T-helper 1 cell treated with Interleukin-12 subunit alpha and Interleukin-12 subunit beta and Interleukin-4 antibody, amounts not matched to agents 30 μg/mL and 1 μg/mL, for 36 hours (primary cell): ENCODE measurements at regions not wholly inside any gene's neighbourhood (a gene's known extent, or its start where the extent isn't known, plus 50 kb on each side); places are given as distances from the start of the nearest gene placed in this dataset.
A peak's percentile ranks its signal among the peaks of the same experiment; 100 is the strongest.

Experiments used
- H3K27ac Mint-ChIP-seq: one replicate; pipeline ENCODE4 v1.8.0; 2021; ENCODE audit warnings: mild to moderate bottlenecking, mixed read lengths
- H3K27me3 Mint-ChIP-seq: one replicate; pipeline ENCODE4 v1.8.0; 2021; ENCODE audit warnings: low read depth, mixed read lengths
- H3K36me3 Mint-ChIP-seq: one replicate; pipeline ENCODE4 v1.8.0; 2021; ENCODE audit warnings: low read depth, mixed read lengths
- H3K4me1 Mint-ChIP-seq: one replicate; pipeline ENCODE4 v1.8.0; 2021; ENCODE audit warnings: low read depth, mixed read lengths
- H3K4me3 Mint-ChIP-seq: one replicate; pipeline ENCODE4 v1.8.0; 2021; ENCODE audit warnings: mild to moderate bottlenecking, moderate library complexity, mixed read lengths
- H3K9me3 Mint-ChIP-seq: one replicate; pipeline ENCODE4 v1.8.0; 2021; ENCODE audit warnings: mixed read lengths

DNA sequence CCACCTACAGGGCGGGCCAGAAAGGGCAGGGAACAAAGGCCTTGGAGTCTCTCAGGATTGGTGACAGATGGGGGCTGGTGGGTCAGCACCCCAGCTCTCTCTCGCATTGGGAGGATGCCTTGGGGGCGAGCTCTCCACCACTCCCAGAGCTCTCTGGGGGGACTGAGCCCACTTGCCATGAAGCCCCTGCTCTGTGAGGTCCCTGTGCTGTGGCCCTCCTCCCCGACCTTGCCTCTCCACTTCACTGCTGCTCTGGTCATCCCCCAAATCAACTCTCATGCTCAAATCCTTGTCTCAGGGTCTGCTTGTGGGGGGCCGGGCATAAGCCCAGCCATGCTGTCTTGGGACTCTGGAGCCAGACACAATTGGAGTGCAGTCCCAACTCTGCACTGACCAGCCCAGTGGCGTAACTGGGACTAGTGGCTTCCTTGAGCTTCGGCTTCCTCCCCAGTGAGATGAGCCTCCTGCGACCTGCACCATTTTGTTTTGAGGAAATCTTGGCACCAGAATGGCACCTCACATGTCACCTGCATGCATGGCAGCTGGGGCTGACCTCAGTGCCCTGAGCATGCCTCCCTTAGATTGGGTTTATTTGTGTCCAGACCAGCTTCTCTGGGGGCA, 184.5 kb downstream of the IRF8 start:
- H3K4me3 Mint-ChIP-seq = no peak overlapping the region
- H3K9me3 Mint-ChIP-seq = no peaks in the 10 kb centered on the region
- peaks cover 5% of the 10 kb centered on the region for H3K4me1 Mint-ChIP-seq
- no peaks in the 10 kb centered on the region for H3K36me3 Mint-ChIP-seq
- peaks cover 9% of the 10 kb centered on the region for H3K27me3 Mint-ChIP-seq
- H3K27ac Mint-ChIP-seq = no peak overlapping the region

DNA sequence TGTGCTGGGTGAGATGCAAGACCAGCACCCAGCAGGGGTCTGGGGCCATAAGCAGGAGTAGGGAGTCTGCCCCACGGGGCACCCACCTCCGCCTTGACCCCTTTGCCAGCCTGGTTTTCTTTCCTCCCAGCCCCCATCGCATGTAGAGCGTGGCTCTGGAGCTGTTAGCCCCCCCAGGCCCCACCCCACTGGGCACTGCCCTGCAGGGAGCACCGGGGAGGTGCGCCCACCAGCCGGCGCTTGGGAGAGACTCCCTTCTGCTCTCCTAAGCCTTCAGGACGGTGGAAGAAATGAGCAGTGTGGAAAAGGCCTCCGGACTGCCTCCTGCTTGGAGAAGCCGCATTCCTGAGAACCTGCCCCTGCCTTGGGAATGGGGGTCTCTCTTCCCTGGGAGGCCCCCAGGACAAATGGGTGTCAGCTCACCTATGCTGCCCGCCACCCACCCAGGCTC, 186.2 kb downstream of the IRF8 start:
- Mint-ChIP-seq H3K36me3 (no peaks in the 10 kb centered on the region), H3K27me3 (peaks cover 5% of the 10 kb centered on the region), H3K9me3 (no peaks in the 10 kb centered on the region), H3K4me3 (no peak overlapping the region), H3K27ac (no peak overlapping the region), H3K4me1 (peaks cover 14% of the 10 kb centered on the region)

DNA sequence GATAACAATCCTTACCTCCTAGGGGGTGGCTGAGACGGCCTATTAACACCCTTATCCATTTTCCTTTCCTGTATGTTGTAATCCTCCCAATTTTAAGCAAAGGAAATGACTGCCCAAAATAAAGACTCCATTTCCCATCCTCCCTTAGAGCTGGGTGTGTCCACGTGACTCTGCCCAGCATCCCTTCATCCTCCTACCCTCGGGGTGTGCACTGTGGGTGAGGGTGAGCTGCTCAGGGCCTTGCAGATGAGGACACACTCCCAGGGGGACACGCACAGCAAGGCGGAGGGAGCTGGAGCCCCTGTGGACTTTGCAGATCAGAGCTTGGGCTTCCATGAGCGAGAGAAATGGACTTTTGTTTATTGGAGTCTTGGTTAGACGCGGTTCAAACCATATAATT, 186.8 kb downstream of the IRF8 start:
- H3K4me1 Mint-ChIP-seq = peaks cover 15% of the 10 kb centered on the region
- peaks cover 4% of the 10 kb centered on the region for H3K27me3 Mint-ChIP-seq
- no peaks in the 10 kb centered on the region for H3K9me3 Mint-ChIP-seq
- H3K36me3 Mint-ChIP-seq = no peaks in the 10 kb centered on the region
- no peak overlapping the region for H3K27ac Mint-ChIP-seq
- no peak overlapping the region for H3K4me3 Mint-ChIP-seq

DNA sequence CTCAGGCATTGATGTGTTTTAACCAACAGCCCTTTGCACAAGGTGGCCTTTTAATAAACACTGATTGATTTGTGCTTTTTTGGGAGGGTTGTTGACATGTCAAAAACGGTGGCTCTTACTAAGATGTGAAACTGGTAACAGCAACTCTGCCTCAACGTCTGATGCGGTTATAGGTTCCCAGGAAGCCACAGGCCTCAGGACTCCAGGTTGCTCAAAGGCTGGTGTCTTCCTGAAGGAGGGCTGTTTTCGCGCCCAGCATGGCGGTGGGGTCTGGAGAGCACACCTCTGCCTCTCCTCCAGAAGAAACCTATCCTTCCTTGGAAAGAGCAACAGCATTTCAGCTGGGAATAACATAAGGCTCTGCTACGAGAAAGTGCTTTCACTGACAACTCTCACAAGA, 187.5 kb downstream of the IRF8 start:
- Mint-ChIP-seq H3K4me1 (peaks cover 15% of the 10 kb centered on the region), H3K36me3 (no peaks in the 10 kb centered on the region), H3K27ac (peak overlapping the region; percentile 15), H3K4me3 (no peak overlapping the region), H3K27me3 (peaks cover 4% of the 10 kb centered on the region), H3K9me3 (no peaks in the 10 kb centered on the region)

DNA sequence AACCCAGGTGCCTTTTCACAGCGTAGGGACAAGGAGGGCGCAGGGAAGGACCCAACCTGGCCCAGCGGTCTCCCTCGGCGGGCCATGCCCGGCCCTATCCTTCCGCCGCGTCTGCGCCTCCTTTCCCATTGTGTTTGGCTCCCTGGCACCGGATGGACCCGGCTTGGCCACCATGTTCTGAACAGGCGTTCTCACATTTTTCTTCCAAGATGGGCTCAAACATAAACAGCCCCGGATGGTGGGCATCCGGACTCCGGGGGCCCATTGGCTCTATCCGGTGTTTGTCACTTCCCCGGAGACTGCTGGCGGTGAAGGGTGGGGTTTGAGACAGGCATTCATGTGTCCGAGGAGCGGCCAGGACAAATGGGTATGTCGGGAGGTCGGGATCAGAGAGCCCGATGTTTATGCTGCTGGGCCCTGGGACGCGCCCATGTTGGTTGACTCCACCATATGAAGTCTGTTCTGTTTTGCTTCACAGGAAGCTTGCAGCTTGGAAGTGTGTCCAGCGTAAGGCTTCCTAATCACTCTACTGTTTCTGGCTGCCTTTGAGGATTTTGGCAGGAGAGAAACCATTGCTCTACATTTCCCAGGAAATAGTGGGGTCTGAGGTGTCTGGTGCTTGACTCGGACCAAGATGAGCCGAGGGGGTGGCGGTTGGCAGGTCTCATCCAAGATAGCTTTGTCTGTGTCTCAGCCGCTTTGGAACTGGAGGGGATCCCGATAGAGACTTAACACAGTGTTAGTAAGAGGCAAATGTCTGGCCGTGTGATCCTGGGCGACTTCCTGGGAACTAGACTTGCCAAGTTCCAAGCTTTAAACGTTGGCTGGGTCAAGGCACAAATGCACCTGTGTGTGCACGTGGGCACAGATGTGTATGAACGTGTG, 188.3 kb downstream of the IRF8 start:
- H3K4me3 Mint-ChIP-seq = no peak overlapping the region
- H3K27me3 Mint-ChIP-seq = peaks cover 1% of the 10 kb centered on the region
- no peak overlapping the region for H3K27ac Mint-ChIP-seq
- H3K36me3 Mint-ChIP-seq = no peaks in the 10 kb centered on the region
- H3K4me1 Mint-ChIP-seq = peaks cover 15% of the 10 kb centered on the region
- H3K9me3 Mint-ChIP-seq = no peaks in the 10 kb centered on the region

DNA sequence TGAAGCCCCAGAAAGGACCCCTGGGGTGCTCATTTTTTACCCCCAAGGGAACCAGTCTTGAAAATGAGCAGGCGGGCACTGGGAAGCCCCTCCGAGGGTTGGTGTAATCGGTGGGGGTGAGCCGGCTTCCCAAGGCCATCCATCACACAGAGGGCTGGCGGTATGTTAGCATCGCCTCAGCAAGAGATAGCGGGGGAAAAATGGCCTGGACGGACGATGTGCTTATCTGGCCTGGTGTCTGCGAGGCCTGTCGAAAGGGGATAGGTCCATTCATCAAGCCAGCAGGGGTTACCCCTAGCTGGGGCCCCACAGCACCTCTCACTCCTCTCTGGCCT, 188.9 kb downstream of the IRF8 start:
- Mint-ChIP-seq H3K27ac (no peak overlapping the region), H3K36me3 (no peaks in the 10 kb centered on the region), H3K9me3 (no peaks in the 10 kb centered on the region), H3K4me3 (no peak overlapping the region), H3K4me1 (peaks cover 15% of the 10 kb centered on the region), H3K27me3 (no peaks in the 10 kb centered on the region)

DNA sequence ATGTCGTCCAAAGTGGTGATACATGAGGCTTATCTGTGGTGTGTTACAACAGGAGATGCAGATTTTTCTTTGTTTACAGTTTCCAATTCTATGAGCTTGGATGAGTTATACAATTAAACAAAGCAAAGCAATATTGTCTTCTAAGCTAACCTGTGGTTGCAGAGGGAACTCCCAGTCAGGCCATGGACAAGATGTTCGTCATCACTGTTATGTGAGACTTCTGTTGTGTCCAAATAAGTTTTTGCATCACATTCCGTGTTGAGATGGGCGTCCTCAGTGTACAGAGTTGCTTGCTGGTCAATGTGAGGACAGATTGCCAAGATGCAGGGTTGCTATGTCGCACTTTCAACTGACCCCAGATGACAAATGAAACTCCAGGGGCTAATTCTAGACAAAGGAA, 189.3 kb downstream of the IRF8 start:
- Mint-ChIP-seq H3K36me3 (no peaks in the 10 kb centered on the region), H3K4me1 (peaks cover 15% of the 10 kb centered on the region), H3K4me3 (no peak overlapping the region), H3K27me3 (no peaks in the 10 kb centered on the region), H3K27ac (no peak overlapping the region), H3K9me3 (no peaks in the 10 kb centered on the region)

GRCh38 chr16:86088816-86089215, 189.9 kb downstream of the IRF8 start:
- H3K27ac Mint-ChIP-seq = no peak overlapping the region
- peaks cover 15% of the 10 kb centered on the region for H3K4me1 Mint-ChIP-seq
- H3K4me3 Mint-ChIP-seq = no peak overlapping the region
- H3K27me3 Mint-ChIP-seq = no peaks in the 10 kb centered on the region
- no peaks in the 10 kb centered on the region for H3K9me3 Mint-ChIP-seq
- H3K36me3 Mint-ChIP-seq = no peaks in the 10 kb centered on the region

DNA sequence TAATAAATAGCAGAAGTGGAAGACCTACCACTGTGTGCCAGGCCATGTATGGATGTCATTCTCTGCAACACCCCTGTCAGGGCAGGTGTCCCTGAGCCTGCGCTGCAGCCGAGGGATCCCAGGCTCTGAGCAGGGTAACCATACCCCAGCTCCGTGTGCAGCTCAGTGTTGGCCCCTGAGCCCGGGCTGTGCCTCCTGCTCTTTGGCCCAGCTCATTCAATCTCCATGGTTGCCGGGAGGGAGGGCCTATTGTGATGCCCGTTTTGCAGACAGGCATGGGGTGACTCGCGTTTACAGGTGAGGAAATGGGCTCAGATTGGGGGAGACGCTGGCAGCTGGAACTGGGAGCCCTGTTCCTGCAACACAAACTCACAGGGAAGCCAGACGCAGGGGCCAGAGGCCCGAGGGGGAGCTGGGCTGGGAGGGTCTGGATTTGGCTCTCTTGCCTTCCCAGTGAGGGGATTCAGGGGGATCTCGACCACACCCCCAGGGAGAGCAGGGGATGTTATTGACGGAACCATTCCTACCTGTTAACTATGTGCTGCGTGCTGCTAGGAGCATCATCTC, 190.5 kb downstream of the IRF8 start:
- no peaks in the 10 kb centered on the region for H3K36me3 Mint-ChIP-seq
- no peaks in the 10 kb centered on the region for H3K27me3 Mint-ChIP-seq
- H3K27ac Mint-ChIP-seq = no peak overlapping the region
- H3K4me1 Mint-ChIP-seq = peaks cover 15% of the 10 kb centered on the region
- H3K9me3 Mint-ChIP-seq = no peaks in the 10 kb centered on the region
- no peak overlapping the region for H3K4me3 Mint-ChIP-seq

- Mint-ChIP-seq H3K27ac (no peak overlapping the region), H3K27me3 (no peaks in the 10 kb centered on the region), H3K4me3 (no peak overlapping the region), H3K36me3 (no peaks in the 10 kb centered on the region), H3K4me1 (peaks cover 15% of the 10 kb centered on the region), H3K9me3 (no peaks in the 10 kb centered on the region)
These were observed 191.0 kb downstream of the IRF8 start for GRCh38 chr16:86089991-86090390.

DNA sequence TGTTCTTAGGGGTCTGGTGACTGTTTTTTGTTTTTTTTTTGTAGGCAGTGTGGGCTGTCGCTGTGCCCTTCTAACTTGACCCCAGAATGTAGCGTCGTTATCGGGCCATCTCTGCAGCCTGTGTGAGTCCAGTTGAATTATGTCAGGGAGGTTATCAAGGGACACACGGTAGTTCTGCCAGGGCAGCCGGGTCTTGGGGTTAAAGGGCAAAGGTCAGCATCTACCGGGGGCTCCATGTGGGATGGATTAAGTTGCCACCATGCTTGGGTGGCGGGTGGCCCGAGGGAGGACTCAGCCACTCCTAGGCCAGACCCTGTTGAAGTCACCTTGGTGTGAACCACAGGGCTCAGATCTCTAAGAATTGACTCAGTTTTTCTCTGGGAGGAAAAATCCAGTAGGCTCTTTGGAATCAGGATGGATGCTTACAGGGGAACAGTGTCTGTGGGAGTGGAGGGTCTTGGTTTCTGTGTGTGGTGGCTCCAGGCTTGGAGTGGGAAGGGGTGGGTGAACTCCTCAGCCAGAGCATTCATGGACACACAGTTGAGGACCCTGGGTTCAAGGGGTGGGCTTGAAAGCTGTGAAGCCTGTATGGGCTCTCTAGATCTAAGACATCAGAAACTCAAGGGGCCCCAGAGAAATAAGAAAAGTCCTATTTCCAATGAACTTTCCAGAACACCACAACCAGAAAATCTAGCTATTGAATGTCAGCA, 191.7 kb downstream of the IRF8 start:
- Mint-ChIP-seq H3K4me3 (no peak overlapping the region), H3K27me3 (no peaks in the 10 kb centered on the region), H3K36me3 (no peaks in the 10 kb centered on the region), H3K27ac (no peak overlapping the region), H3K9me3 (no peaks in the 10 kb centered on the region), H3K4me1 (peaks cover 15% of the 10 kb centered on the region)

GRCh38 chr16:86091976-86092375, 193.0 kb downstream of the IRF8 start:
- no peak overlapping the region for H3K4me3 Mint-ChIP-seq
- H3K9me3 Mint-ChIP-seq = no peaks in the 10 kb centered on the region
- H3K36me3 Mint-ChIP-seq = no peaks in the 10 kb centered on the region
- H3K27ac Mint-ChIP-seq = no peak overlapping the region
- H3K27me3 Mint-ChIP-seq = no peaks in the 10 kb centered on the region
- H3K4me1 Mint-ChIP-seq = peaks cover 10% of the 10 kb centered on the region

GRCh38 chr16:86092586-86093480, 193.9 kb downstream of the IRF8 start:
- H3K9me3 Mint-ChIP-seq = no peaks in the 10 kb centered on the region
- no peak overlapping the region for H3K4me3 Mint-ChIP-seq
- H3K4me1 Mint-ChIP-seq = peaks cover 10% of the 10 kb centered on the region
- no peaks in the 10 kb centered on the region for H3K36me3 Mint-ChIP-seq
- H3K27ac Mint-ChIP-seq = no peak overlapping the region
- H3K27me3 Mint-ChIP-seq = peaks cover under 1% of the 10 kb centered on the region
